HG03280 (cell line): ENCODE measurements at regions not wholly inside any gene's neighbourhood (a gene's known extent, or its start where the extent isn't known, plus 50 kb on each side); places are given as distances from the start of the nearest gene placed in this dataset.
A peak's percentile ranks its signal among the peaks of the same experiment; 100 is the strongest.

Experiments used
- ATAC-seq: cut with Tn5 transposase; IDR thresholded peaks from one replicate; pipeline ENCODE4 v1.9.1; 2021; ENCODE audit warnings: mild to moderate bottlenecking, moderate library complexity; ENCODE audit not compliant: unreplicated experiment

GRCh38 chr6:133688705-133689492 lies 200.0 kb upstream of the TCF21 start:
- no peak for ATAC-seq

- no peak for ATAC-seq
These were observed 199.1 kb upstream of the TCF21 start for GRCh38 chr6:133689863-133690262.

GRCh38 chr6:133693565-133693964 lies 195.3 kb upstream of the TCF21 start:
- no peak for ATAC-seq

- ATAC-seq = no peak
These were observed 191.7 kb upstream of the TCF21 start for GRCh38 chr6:133697185-133697584.

GRCh38 chr6:133697666-133698065 lies 191.2 kb upstream of the TCF21 start:
- ATAC-seq = no peak

GRCh38 chr6:133698272-133698671 lies 190.6 kb upstream of the TCF21 start:
- no peak for ATAC-seq

GRCh38 chr6:133699741-133700385 lies 189.1 kb upstream of the TCF21 start:
- ATAC-seq = no peak

GRCh38 chr6:133701633-133702331 lies 187.1 kb upstream of the TCF21 start:
- no peak for ATAC-seq

- ATAC-seq = no peak
These were observed 184.5 kb upstream of the TCF21 start for GRCh38 chr6:133704371-133704770.

- ATAC-seq = no peak
These were observed 183.8 kb upstream of the TCF21 start for GRCh38 chr6:133705066-133705465.

- no peak for ATAC-seq
These were observed 183.2 kb upstream of the TCF21 start for GRCh38 chr6:133705731-133706130.

- peak; percentile 81 for ATAC-seq
These were observed 181.5 kb upstream of the TCF21 start for GRCh38 chr6:133707456-133707855.

- no peak for ATAC-seq
These were observed 178.1 kb upstream of the TCF21 start for GRCh38 chr6:133710826-133711225.

GRCh38 chr6:133715270-133715669 lies 173.6 kb upstream of the TCF21 start:
- ATAC-seq = no peak

- no peak for ATAC-seq
These were observed 164.2 kb upstream of the TCF21 start for GRCh38 chr6:133724726-133725125.

- no peak for ATAC-seq
These were observed 162.7 kb upstream of the TCF21 start for GRCh38 chr6:133726188-133726587.

GRCh38 chr6:133730881-133731280 lies 158.0 kb upstream of the TCF21 start:
- ATAC-seq = no peak

GRCh38 chr6:133740218-133740617 lies 148.7 kb upstream of the TCF21 start:
- ATAC-seq = no peak

- no peak for ATAC-seq
These were observed 148.1 kb upstream of the TCF21 start for GRCh38 chr6:133740816-133741215.

- no peak for ATAC-seq
These were observed 147.5 kb upstream of the TCF21 start for GRCh38 chr6:133741375-133741861.

- no peak for ATAC-seq
These were observed 145.3 kb upstream of the TCF21 start for GRCh38 chr6:133743621-133744020.

GRCh38 chr6:133746417-133746770 lies 142.5 kb upstream of the TCF21 start:
- no peak for ATAC-seq
